Kidney (tissue), 13 donors: ENCODE measurements at regions not wholly inside any gene's neighbourhood (a gene's known extent, or its start where the extent isn't known, plus 50 kb on each side); places are given as distances from the start of the nearest gene placed in this dataset.

Experiments
- DNase-seq, 5 donors: peaks; one replicate each; pipeline ENCODE4 v3.0.0-alpha.2; 2013 to 2020
- FAIRE-seq: peaks from 2 replicates; lab custom pipeline; 2012; peaks lifted over from hg19 to GRCh38; lab: Jason Lieb, UNC
- H3K27ac ChIP-seq, 2 donors: one replicate each; pipeline ENCODE4 v1.7.0; 2013; ENCODE audit warnings: low read depth in 2 of 2, low read length in 2 of 2, inconsistent platforms in 1 of 2
- H3K27me3 ChIP-seq: one replicate; pipeline ENCODE4 v1.7.1; 2013; ENCODE audit warnings: low read length, inconsistent platforms; ENCODE audit not compliant: control insufficient read depth, insufficient read depth
- H3K36me3 ChIP-seq, 3 donors: one replicate each; pipeline versions ENCODE4 v1.7.0 to v1.7.1; 2013; ENCODE audit warnings: low read length in 3 of 3, control low read depth in 1 of 3, inconsistent platforms in 1 of 3; ENCODE audit not compliant: insufficient read depth in 3 of 3, control insufficient read depth in 2 of 3
- H3K4me1 ChIP-seq, 3 donors: one replicate each; pipeline versions ENCODE4 v1.7.0 to v1.7.1; 2013; ENCODE audit warnings: low read length in 3 of 3, inconsistent platforms in 1 of 3, low read depth in 1 of 3; ENCODE audit not compliant: control insufficient read depth in 2 of 3, insufficient read depth in 2 of 3
- H3K4me3 ChIP-seq, 3 donors: one replicate each; pipeline versions ENCODE4 v1.7.0 to v1.8.1; 2013; ENCODE audit warnings: low read length in 3 of 3, control low read depth in 1 of 3, inconsistent platforms in 1 of 3
- H3K9ac ChIP-seq, 3 donors: one replicate each; pipeline versions ENCODE4 v1.7.0 to v1.7.1; 2013; ENCODE audit warnings: low read length in 3 of 3, control low read depth in 1 of 3, inconsistent platforms in 1 of 3
- H3K9me3 ChIP-seq, 3 donors: one replicate each; pipeline versions ENCODE4 v1.7.0 to v1.7.1; 2013; ENCODE audit warnings: low read length in 3 of 3, control low read depth in 1 of 3, inconsistent platforms in 1 of 3; ENCODE audit not compliant: control insufficient read depth in 2 of 3, insufficient read depth in 1 of 3
- intact Hi-C: fragments of 100-400 bp; cut with DNase I; formaldehyde crosslinking; loops from one replicate; pipeline ENCODE4 v1.11.1; 2022
- TF ChIP-seq, protein P1 (sequence below): IDR thresholded peaks from 3 replicates; pipeline ENCODE4 v1.5.1; 2012; ENCODE audit warnings: mild to moderate bottlenecking, moderate library complexity, borderline replicate concordance; ENCODE audit not compliant: insufficient read depth; ENCODE audit errors: extremely low read depth
- donor health status: control.
- donor health status: control.
- donor health status: control.
- donor health status: control.
- donor health status: control.
- donor health status: DM: yes; HTN: yes; CAD: no.
- donor health status: Normal renal cell carcinoma (clear cell type).

GRCh38 chr2:158042666-158043065 is 59.0 kb upstream of the UPP2 start:
- Histone ChIP-seq H3K9ac (no peak overlapping the region), H3K36me3 (no peaks in the 10 kb centered on the region), H3K4me3 (no peak overlapping the region), H3K9me3 (no peaks in the 10 kb centered on the region), H3K27me3 (no peaks in the 10 kb centered on the region), H3K4me1 (peaks cover 0 to 9% (median 0%) of the 10 kb centered on the region in 3 donors), H3K27ac (no peak overlapping the region)
- no peak for FAIRE-seq
- intact Hi-C loops = no loop called here
- no peak for DNase-seq
- TF ChIP-seq, protein P1, sequence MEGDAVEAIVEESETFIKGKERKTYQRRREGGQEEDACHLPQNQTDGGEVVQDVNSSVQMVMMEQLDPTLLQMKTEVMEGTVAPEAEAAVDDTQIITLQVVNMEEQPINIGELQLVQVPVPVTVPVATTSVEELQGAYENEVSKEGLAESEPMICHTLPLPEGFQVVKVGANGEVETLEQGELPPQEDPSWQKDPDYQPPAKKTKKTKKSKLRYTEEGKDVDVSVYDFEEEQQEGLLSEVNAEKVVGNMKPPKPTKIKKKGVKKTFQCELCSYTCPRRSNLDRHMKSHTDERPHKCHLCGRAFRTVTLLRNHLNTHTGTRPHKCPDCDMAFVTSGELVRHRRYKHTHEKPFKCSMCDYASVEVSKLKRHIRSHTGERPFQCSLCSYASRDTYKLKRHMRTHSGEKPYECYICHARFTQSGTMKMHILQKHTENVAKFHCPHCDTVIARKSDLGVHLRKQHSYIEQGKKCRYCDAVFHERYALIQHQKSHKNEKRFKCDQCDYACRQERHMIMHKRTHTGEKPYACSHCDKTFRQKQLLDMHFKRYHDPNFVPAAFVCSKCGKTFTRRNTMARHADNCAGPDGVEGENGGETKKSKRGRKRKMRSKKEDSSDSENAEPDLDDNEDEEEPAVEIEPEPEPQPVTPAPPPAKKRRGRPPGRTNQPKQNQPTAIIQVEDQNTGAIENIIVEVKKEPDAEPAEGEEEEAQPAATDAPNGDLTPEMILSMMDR = no peak

DNA sequence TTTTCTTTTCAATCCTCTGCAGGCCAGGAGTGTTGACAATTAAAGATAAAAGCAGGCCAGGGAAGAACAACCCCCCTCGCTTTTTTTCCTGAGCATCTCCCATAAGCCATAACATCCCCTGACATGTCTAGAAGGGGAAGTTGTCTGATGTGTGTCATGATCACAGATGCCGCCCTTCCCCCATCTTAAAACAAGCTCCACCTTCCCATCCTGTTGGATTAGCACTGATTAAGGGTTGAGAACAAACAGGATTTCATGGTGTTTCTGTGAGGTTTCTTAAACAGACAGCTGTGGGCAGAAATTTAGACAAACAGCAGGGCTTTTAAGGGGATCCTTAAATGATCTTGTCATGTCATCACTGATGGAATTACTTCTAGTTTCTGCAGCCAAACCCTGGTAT is 59.4 kb upstream of the UPP2 start:
- TF ChIP-seq, protein P1 = no peak
- Histone ChIP-seq H3K9ac (no peak overlapping the region), H3K9me3 (no peaks in the 10 kb centered on the region), H3K27ac (no peak overlapping the region), H3K4me3 (no peak overlapping the region), H3K27me3 (no peaks in the 10 kb centered on the region), H3K36me3 (no peaks in the 10 kb centered on the region), H3K4me1 (peaks cover 0 to 9% (median 0%) of the 10 kb centered on the region in 3 donors)
- FAIRE-seq (no peak), DNase-seq (peak in 1 of 5 donors; percentile 38)
- intact Hi-C loops = no loop called here

- FAIRE-seq = no peak
- intact Hi-C loops = no loop called here
- Histone ChIP-seq H3K27ac (no peak overlapping the region), H3K27me3 (no peaks in the 10 kb centered on the region), H3K36me3 (no peaks in the 10 kb centered on the region), H3K9ac (no peak overlapping the region), H3K4me3 (no peak overlapping the region), H3K9me3 (no peaks in the 10 kb centered on the region), H3K4me1 (peaks cover 0 to 5% (median 0%) of the 10 kb centered on the region in 3 donors)
- no peak for DNase-seq
- TF ChIP-seq, protein P1 = no peak
These were observed 60.3 kb upstream of the UPP2 start for GRCh38 chr2:158041400-158041799.

DNA sequence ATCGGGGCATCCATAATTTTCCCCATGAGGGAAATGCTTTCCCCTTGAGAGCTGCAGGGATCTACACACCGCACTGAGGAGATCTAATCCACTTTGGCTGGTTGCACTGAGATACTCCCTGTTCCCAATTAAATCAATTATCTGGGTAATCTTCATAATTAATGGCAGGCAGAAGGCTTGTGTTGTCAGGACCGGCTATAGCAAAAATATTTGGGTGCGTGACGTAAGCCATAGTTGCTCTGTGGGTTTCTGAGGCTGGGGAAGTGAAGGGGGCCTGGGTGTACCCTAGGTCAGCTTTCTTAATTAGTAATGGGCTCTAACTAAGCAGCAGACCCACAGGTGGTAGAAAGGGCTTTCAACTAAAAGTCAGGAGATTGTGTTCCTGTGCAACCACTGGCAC is 62.8 kb upstream of the UPP2 start:
- no peaks in the 10 kb centered on the region for H3K9me3 ChIP-seq
- DNase-seq (no peak), FAIRE-seq (no peak)
- no peak overlapping the region for H3K9ac ChIP-seq
- H3K27me3 ChIP-seq = no peaks in the 10 kb centered on the region
- TF ChIP-seq, protein P1 = no peak
- H3K4me3 ChIP-seq = no peak overlapping the region
- no peaks in the 10 kb centered on the region for H3K36me3 ChIP-seq
- peaks cover 3 to 14% (median 7%) of the 10 kb centered on the region in 3 donors for H3K4me1 ChIP-seq
- intact Hi-C loops = no loop called here
- H3K27ac ChIP-seq = no peak overlapping the region
